Cardiac muscle cell (in vitro differentiated cells and primary cell): ENCODE measurements at regions not wholly inside any gene's neighbourhood (a gene's known extent, or its start where the extent isn't known, plus 50 kb on each side); places are given as distances from the start of the nearest gene placed in this dataset.
A peak's percentile ranks its signal among the peaks of the same experiment; 100 is the strongest.

Experiments
- DNase-seq, 2 donors: peaks; one replicate each; pipeline versions ENCODE4 v3.0.0 to v3.0.0-alpha.2; 2010 to 2017; ENCODE audit warnings: low read depth in 1 of 2, low spot score in 1 of 2
- H3K27ac ChIP-seq: fragments of 200-600 bp; sonication (generic); 2 replicates; pipeline ENCODE4 v1.5.1; 2016
- H3K27me3 ChIP-seq: fragments of 200-600 bp; sonication (generic); 2 replicates; pipeline ENCODE4 v1.6.0; 2016; ENCODE audit warnings: control low read depth
- H3K36me3 ChIP-seq: fragments of 200-600 bp; sonication (generic); 2 replicates; pipeline ENCODE4 v1.5.1; 2016; ENCODE audit warnings: control low read depth
- H3K4me1 ChIP-seq: fragments of 200-600 bp; sonication (generic); 2 replicates; pipeline ENCODE4 v1.8.1; 2017; ENCODE audit warnings: low read depth, mild to moderate bottlenecking, mixed run types
- H3K4me3 ChIP-seq: fragments of 200-600 bp; sonication (generic); 2 replicates; pipeline ENCODE4 v1.5.1; 2016; ENCODE audit warnings: mild to moderate bottlenecking
- H3K9me3 ChIP-seq: fragments of 200-600 bp; sonication (generic); 2 replicates; pipeline ENCODE4 v1.5.1; 2017; ENCODE audit warnings: low read depth, mild to moderate bottlenecking, control low read depth
- TF ChIP-seq, protein P1 (sequence below): IDR thresholded peaks from 2 replicates; pipeline ENCODE4 v1.5.1; 2012; ENCODE audit warnings: low read depth, mild to moderate bottlenecking, low read length

DNA sequence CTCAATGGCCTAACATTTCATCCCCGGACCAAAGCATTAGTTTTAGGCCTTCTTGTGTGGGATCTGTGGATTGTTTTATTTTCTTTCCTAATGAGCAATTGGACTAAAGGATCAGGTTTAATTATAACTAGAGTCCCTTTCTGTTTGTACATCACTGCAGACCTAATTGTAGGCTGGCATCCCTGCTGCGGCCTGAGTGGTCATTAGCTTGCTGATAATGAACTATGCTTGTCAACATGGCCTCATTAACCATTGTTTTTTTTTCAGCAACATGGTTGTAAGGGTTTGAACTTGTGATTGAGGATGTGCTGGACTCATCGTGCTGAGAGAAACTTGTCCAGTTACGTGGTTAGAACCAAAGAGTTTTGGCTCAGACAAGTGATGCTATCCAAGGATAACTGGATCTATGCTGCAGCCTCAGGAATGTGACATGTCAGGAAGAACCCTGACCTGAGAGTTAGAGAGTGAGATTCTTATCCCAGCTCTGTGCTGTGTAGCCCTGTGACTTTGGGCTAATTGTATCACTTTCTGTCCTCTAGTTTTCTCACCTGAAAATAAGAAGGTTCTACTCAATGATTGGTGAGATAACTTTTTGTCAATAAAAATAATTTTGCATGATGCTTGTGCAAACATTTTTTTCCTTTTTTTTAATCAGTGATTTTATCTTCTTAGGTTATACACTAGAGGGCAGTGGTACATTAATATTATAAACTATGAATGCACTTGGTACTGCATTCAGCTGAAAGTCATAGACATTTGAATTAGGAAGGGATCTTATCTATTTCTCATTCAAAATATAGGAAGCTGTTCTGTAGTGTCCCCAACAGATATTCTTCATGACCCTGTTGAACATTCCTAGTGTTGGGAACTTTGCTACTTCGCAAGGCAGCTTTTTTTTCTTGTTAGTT lies 140.9 kb downstream of the RNF144B start:
- H3K4me3 ChIP-seq = no peak overlapping the region
- H3K9me3 ChIP-seq = no peaks in the 10 kb centered on the region
- DNase-seq = peak in 1 of 2 donors; percentile 32
- H3K4me1 ChIP-seq = no peaks in the 10 kb centered on the region
- no peaks in the 10 kb centered on the region for H3K27me3 ChIP-seq
- H3K27ac ChIP-seq = no peak overlapping the region
- TF ChIP-seq, protein P1, sequence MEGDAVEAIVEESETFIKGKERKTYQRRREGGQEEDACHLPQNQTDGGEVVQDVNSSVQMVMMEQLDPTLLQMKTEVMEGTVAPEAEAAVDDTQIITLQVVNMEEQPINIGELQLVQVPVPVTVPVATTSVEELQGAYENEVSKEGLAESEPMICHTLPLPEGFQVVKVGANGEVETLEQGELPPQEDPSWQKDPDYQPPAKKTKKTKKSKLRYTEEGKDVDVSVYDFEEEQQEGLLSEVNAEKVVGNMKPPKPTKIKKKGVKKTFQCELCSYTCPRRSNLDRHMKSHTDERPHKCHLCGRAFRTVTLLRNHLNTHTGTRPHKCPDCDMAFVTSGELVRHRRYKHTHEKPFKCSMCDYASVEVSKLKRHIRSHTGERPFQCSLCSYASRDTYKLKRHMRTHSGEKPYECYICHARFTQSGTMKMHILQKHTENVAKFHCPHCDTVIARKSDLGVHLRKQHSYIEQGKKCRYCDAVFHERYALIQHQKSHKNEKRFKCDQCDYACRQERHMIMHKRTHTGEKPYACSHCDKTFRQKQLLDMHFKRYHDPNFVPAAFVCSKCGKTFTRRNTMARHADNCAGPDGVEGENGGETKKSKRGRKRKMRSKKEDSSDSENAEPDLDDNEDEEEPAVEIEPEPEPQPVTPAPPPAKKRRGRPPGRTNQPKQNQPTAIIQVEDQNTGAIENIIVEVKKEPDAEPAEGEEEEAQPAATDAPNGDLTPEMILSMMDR = peak; percentile 33
- H3K36me3 ChIP-seq = no peaks in the 10 kb centered on the region

DNA sequence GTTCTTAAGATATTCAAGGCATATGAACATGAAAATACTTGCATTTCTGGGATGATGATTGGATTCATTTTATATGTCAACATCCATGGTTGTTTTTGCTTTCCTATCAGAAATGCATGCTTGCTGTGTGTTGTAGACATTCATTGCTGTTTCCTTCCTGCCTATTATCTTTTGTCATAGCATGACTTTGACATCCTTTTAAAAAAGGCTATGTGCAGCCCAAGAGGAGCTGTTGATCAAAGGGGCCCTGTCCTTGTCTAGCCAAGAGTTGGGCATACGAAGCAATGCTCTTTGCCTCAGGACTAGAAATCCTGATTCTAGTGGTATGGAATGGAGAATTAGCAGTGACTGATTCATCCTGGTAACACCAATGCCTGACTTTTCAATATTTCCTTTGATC lies 143.1 kb downstream of the RNF144B start:
- H3K4me1 ChIP-seq = no peaks in the 10 kb centered on the region
- H3K27ac ChIP-seq = no peak overlapping the region
- no peak for DNase-seq
- H3K36me3 ChIP-seq = no peaks in the 10 kb centered on the region
- TF ChIP-seq, protein P1 = no peak
- H3K27me3 ChIP-seq = no peaks in the 10 kb centered on the region
- no peaks in the 10 kb centered on the region for H3K9me3 ChIP-seq
- H3K4me3 ChIP-seq = no peak overlapping the region

DNA sequence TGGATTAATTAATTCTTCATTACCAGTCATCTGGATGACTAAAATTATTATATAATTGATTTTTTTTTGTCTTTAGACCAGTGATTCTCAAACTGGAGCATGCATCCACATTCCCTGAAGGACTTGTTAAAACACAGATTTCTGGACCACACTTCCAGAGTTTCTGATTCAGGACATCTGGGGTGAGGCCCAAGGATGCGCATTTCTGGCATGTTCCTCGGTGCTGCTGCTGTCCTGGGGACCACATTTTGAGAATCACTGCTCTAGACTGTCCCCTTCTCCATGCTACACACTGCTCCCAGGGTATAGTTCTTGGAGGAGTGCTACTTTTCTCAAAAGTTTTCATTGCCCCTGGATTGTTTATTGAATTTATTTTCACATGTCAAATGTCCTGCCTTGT lies 145.0 kb downstream of the RNF144B start:
- no peaks in the 10 kb centered on the region for H3K36me3 ChIP-seq
- no peak for DNase-seq
- H3K27ac ChIP-seq = no peak overlapping the region
- no peaks in the 10 kb centered on the region for H3K27me3 ChIP-seq
- no peak overlapping the region for H3K4me3 ChIP-seq
- TF ChIP-seq, protein P1 = no peak
- H3K9me3 ChIP-seq = no peaks in the 10 kb centered on the region
- no peaks in the 10 kb centered on the region for H3K4me1 ChIP-seq

DNA sequence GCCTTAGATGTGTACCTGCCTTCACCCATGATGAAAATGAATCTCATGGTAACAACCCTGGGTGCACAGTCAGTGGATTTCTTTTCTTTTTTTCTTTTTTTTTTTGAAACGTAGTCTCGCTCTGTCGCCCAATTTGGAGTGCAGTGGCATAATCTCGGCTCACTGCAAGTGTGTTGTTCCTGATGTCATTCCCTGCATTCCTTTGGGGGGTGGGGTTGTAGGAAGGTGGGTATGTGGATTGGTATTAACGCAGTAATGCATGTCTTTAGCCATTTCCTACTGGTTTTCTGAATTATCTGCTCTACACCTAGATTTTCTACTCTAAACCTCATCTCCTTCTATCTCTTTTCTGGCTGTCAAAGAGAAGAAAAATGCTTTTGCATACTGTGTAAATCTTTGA lies 146.6 kb downstream of the RNF144B start:
- H3K27me3 ChIP-seq = no peaks in the 10 kb centered on the region
- H3K27ac ChIP-seq = no peak overlapping the region
- H3K9me3 ChIP-seq = no peaks in the 10 kb centered on the region
- H3K4me1 ChIP-seq = no peaks in the 10 kb centered on the region
- H3K4me3 ChIP-seq = no peak overlapping the region
- TF ChIP-seq, protein P1 = no peak
- DNase-seq = no peak
- no peaks in the 10 kb centered on the region for H3K36me3 ChIP-seq

DNA sequence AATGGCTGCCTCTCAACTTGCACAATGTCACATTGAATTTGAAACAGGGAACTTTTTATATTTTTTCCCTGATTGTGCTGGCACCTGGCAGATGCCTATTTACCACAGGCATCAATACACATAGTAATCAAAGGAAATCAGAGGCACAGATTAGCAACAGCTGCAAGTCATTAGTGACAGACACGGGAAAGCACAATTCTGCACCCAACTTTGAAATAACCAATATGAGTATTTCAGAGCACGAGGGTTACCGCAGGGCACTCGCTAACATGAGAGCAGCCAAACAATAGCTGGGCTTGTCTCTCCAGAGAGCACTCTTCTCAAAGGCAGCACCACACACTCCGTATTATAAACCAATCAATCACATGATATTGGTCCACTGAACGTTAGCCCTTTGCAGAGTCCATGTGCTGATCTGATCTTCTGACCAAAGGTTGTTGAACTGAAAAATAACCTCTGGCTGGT lies 149.5 kb downstream of the RNF144B start:
- no peak overlapping the region for H3K4me3 ChIP-seq
- no peaks in the 10 kb centered on the region for H3K9me3 ChIP-seq
- no peak overlapping the region for H3K27ac ChIP-seq
- no peaks in the 10 kb centered on the region for H3K36me3 ChIP-seq
- TF ChIP-seq, protein P1 = no peak
- no peak for DNase-seq
- no peaks in the 10 kb centered on the region for H3K27me3 ChIP-seq
- H3K4me1 ChIP-seq = no peaks in the 10 kb centered on the region
